ENCODE measurements at regions not wholly inside any gene's neighbourhood (a gene's known extent, or its start where the extent isn't known, plus 50 kb on each side); places are given as distances from the start of the nearest gene placed in this dataset.
"Not testable (repeated sequence)": the region's sequence is repeated elsewhere in the genome, so short reads cannot be mapped to it uniquely, and the experiment has no call there.

- no peak for DNase-seq
These were observed 106.8 kb upstream of the ATP1A1 start for GRCh38 chr1:116265931-116266863.

GRCh38 chr1:116266864-116267212 is 106.2 kb upstream of the ATP1A1 start:
- DNase-seq: no peak

- no peak for DNase-seq
These were observed 104.8 kb upstream of the ATP1A1 start for GRCh38 chr1:116268211-116268610.

GRCh38 chr1:116270316-116271057 is 102.6 kb upstream of the ATP1A1 start:
- DNase-seq: no peak

GRCh38 chr1:116273042-116273783 is 99.8 kb upstream of the ATP1A1 start:
- no peak for DNase-seq

- no peak for DNase-seq
These were observed 96.5 kb upstream of the ATP1A1 start for GRCh38 chr1:116276532-116276931.

- DNase-seq: no peak
These were observed 95.1 kb upstream of the ATP1A1 start for GRCh38 chr1:116277840-116278540.

- no peak for DNase-seq
These were observed 94.5 kb upstream of the ATP1A1 start for GRCh38 chr1:116278541-116278866.

GRCh38 chr1:116279715-116280114 is 93.3 kb upstream of the ATP1A1 start:
- no peak for DNase-seq

- no peak for DNase-seq
These were observed 88.1 kb upstream of the ATP1A1 start for GRCh38 chr1:116284819-116285390.

GRCh38 chr1:116286541-116286971 is 86.5 kb upstream of the ATP1A1 start:
- no peak for DNase-seq

- DNase-seq: no peak
These were observed 85.5 kb upstream of the ATP1A1 start for GRCh38 chr1:116287341-116288200.

- no peak for DNase-seq
These were observed 84.8 kb upstream of the ATP1A1 start for GRCh38 chr1:116288201-116288598.

- DNase-seq: no peak
These were observed 83.9 kb upstream of the ATP1A1 start for GRCh38 chr1:116289193-116289592.

- no peak for DNase-seq
These were observed 82.8 kb upstream of the ATP1A1 start for GRCh38 chr1:116290085-116290705.

GRCh38 chr1:116291024-116291423 is 82.0 kb upstream of the ATP1A1 start:
- DNase-seq: no peak

GRCh38 chr1:116292929-116293725 is 79.9 kb upstream of the ATP1A1 start:
- no peak for DNase-seq

GRCh38 chr1:116297495-116298212 is 75.4 kb upstream of the ATP1A1 start:
- no peak for DNase-seq

- not testable (repeated sequence) for DNase-seq
These were observed 74.8 kb upstream of the ATP1A1 start for GRCh38 chr1:116298213-116298579.

GRCh38 chr1:116298746-116299145 is 74.3 kb upstream of the ATP1A1 start:
- DNase-seq: no peak

Measured in GDM1 (cell line).